Activated CD4-positive, alpha-beta T cell treated with anti-CD3 and anti-CD28 coated beads, Interleukin-2, amount 50 U/mL, for 1 hour (primary cell): ENCODE measurements at regions not wholly inside any gene's neighbourhood (a gene's known extent, or its start where the extent isn't known, plus 50 kb on each side); places are given as distances from the start of the nearest gene placed in this dataset.
"Not testable (repeated sequence)": the region's sequence is repeated elsewhere in the genome, so short reads cannot be mapped to it uniquely, and the experiment has no call there.

Source experiments
- DNase-seq: peaks from one replicate; pipeline ENCODE4 v3.0.0-alpha.2; 2020

GRCh38 chr2:22186261-22186828 is 1062.6 kb downstream of the TDRD15 start:
- DNase-seq, result not testable (repeated sequence)

GRCh38 chr2:22189893-22190480 is 1066.2 kb downstream of the TDRD15 start:
- DNase-seq, result no peak

- DNase-seq, result no peak
Observed at GRCh38 chr2:22194218-22194617, 1070.5 kb downstream of the TDRD15 start.

- DNase-seq, result no peak
Observed at GRCh38 chr2:22196806-22197205, 1073.0 kb downstream of the TDRD15 start.

GRCh38 chr2:22198381-22199283 is 1074.9 kb downstream of the TDRD15 start:
- DNase-seq, result no peak

GRCh38 chr2:22199994-22200393 is 1076.2 kb downstream of the TDRD15 start:
- DNase-seq, result no peak

- DNase-seq, result no peak
Observed at GRCh38 chr2:22209545-22209944, 1085.8 kb downstream of the TDRD15 start.

GRCh38 chr2:22213237-22213636 is 1089.5 kb downstream of the TDRD15 start:
- DNase-seq, result no peak

- DNase-seq, result no peak
Observed at GRCh38 chr2:22215517-22215916, 1091.7 kb downstream of the TDRD15 start.

- no peak for DNase-seq
Observed at GRCh38 chr2:22217881-22218280, 1094.1 kb downstream of the TDRD15 start.

GRCh38 chr2:22221006-22221405 is 1097.2 kb downstream of the TDRD15 start:
- no peak for DNase-seq

GRCh38 chr2:22238967-22239366 is 1115.2 kb downstream of the TDRD15 start:
- DNase-seq, result no peak

GRCh38 chr2:22247466-22247865 is 1123.7 kb downstream of the TDRD15 start:
- no peak for DNase-seq

GRCh38 chr2:22248851-22249250 is 1125.1 kb downstream of the TDRD15 start:
- DNase-seq, result no peak

- DNase-seq, result no peak
Observed at GRCh38 chr2:22253171-22253570, 1129.4 kb downstream of the TDRD15 start.

- no peak for DNase-seq
Observed at GRCh38 chr2:22261165-22261564, 1123.8 kb upstream of the KLHL29 start.

GRCh38 chr2:22270341-22270740 is 1114.6 kb upstream of the KLHL29 start:
- no peak for DNase-seq

GRCh38 chr2:22273853-22274252 is 1111.1 kb upstream of the KLHL29 start:
- DNase-seq, result no peak

GRCh38 chr2:22274661-22275060 is 1110.3 kb upstream of the KLHL29 start:
- no peak for DNase-seq

GRCh38 chr2:22276696-22277095 is 1108.3 kb upstream of the KLHL29 start:
- DNase-seq, result no peak

GRCh38 chr2:22279541-22279940 is 1105.4 kb upstream of the KLHL29 start:
- DNase-seq, result no peak

GRCh38 chr2:22281033-22281432 is 1103.9 kb upstream of the KLHL29 start:
- DNase-seq, result no peak

GRCh38 chr2:22282220-22282619 is 1102.8 kb upstream of the KLHL29 start:
- no peak for DNase-seq

GRCh38 chr2:22282916-22283315 is 1102.1 kb upstream of the KLHL29 start:
- no peak for DNase-seq
